Activated T-cell treated with anti-CD3 and anti-CD28 coated beads, Interleukin-2, amount 50 U/mL, for 72 hours (primary cell): ENCODE measurements at regions not wholly inside any gene's neighbourhood (a gene's known extent, or its start where the extent isn't known, plus 50 kb on each side); places are given as distances from the start of the nearest gene placed in this dataset.

Source experiments
- ATAC-seq, 2 donors: fragments of 150-1000 bp; cut with Tn5 transposase; replicated peaks in 1 of 2; 2 replicates each; pipeline ENCODE4 v1.10.0; 2021; ENCODE audit warnings: moderate library complexity in 2 of 2, mild to moderate bottlenecking in 1 of 2
- DNase-seq, 2 donors: peaks; one replicate each; pipeline ENCODE4 v3.0.0; 2021 to 2022; ENCODE audit warnings: mixed read lengths in 1 of 2
- H3K27ac Mint-ChIP-seq: one replicate; pipeline ENCODE4 v1.8.0; 2022; ENCODE audit warnings: mild to moderate bottlenecking, moderate library complexity, mixed read lengths
- H3K27me3 Mint-ChIP-seq: one replicate; pipeline ENCODE4 v1.8.0; 2022; ENCODE audit warnings: low read depth, mixed read lengths
- H3K36me3 Mint-ChIP-seq, 2 donors: one replicate each; pipeline ENCODE4 v1.8.0; 2022; ENCODE audit warnings: mixed read lengths in 2 of 2, mild to moderate bottlenecking in 1 of 2; ENCODE audit not compliant: insufficient read depth in 2 of 2
- H3K4me1 Mint-ChIP-seq: one replicate; pipeline ENCODE4 v1.8.0; 2022; ENCODE audit warnings: low read depth, mixed read lengths
- H3K4me3 Mint-ChIP-seq, 2 donors: one replicate each; pipeline ENCODE4 v1.8.0; 2022; ENCODE audit warnings: mild to moderate bottlenecking in 2 of 2, mixed read lengths in 2 of 2, moderate library complexity in 2 of 2
- H3K9me3 Mint-ChIP-seq, 2 donors: one replicate each; pipeline ENCODE4 v1.8.0; 2022; ENCODE audit warnings: mixed read lengths in 2 of 2

GRCh38 chr2:71940695-71941094, 207.0 kb downstream of the CYP26B1 start:
- DNase-seq (no peak), ATAC-seq (no peak)
- H3K27ac Mint-ChIP-seq, result no peak overlapping the region
- H3K27me3 Mint-ChIP-seq, result no peaks in the 10 kb centered on the region
- no peaks in the 10 kb centered on the region for H3K9me3 Mint-ChIP-seq
- H3K36me3 Mint-ChIP-seq, result no peaks in the 10 kb centered on the region
- H3K4me1 Mint-ChIP-seq, result no peaks in the 10 kb centered on the region
- H3K4me3 Mint-ChIP-seq, result no peak overlapping the region

DNA sequence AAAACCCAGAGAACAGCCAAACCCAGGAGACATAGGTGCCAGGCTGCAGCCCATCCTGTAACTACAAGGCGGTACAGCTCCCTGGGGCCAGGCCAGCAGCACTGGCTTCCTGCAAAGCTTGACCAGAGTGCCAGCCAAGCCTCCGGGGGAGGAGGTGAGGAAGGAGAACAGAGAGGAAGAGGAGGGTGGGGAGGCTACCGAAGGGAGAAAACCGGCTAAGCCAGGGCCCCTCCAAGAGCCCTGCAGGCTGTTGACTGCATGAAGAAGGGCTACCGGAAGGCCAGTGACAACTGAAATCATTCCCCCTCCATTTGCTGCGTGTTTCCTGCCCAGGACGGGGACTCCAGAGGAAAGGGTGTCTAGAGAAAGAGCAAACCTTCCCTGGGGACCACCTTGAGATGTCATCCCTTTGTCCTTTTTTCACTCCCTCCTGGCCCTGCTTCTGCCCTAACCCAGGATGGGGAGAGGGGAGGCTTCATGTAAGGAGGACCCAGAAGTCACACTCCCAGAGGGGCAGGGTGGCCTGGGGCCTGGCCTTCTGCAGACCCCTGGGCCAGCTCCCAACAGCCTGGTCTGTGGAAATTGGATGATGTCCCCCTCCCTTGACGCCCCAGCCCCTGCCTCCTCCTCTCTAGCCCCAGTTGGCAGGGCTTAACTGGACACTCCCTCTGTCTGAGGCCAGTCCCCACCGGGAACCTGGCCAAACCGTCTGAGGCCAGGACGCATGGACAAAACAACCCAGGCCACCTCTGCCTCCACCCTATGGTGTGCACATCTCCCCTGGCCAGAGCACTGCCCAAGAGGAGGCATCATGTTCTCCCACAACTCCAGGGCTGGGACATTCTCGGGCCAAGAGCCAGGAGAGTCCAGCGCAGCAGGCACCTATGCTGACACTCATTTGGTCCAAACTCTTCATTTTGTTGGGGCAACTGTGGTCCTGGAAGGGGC, 207.8 kb downstream of the CYP26B1 start:
- Mint-ChIP-seq H3K9me3 (no peaks in the 10 kb centered on the region), H3K36me3 (no peaks in the 10 kb centered on the region), H3K27me3 (no peaks in the 10 kb centered on the region), H3K27ac (no peak overlapping the region), H3K4me1 (no peaks in the 10 kb centered on the region), H3K4me3 (no peak overlapping the region)
- ATAC-seq, result no peak
- no peak for DNase-seq

GRCh38 chr2:71938659-71939587, 208.7 kb downstream of the CYP26B1 start:
- Mint-ChIP-seq H3K9me3 (no peaks in the 10 kb centered on the region), H3K27ac (no peak overlapping the region), H3K4me1 (no peaks in the 10 kb centered on the region), H3K27me3 (no peaks in the 10 kb centered on the region), H3K36me3 (no peaks in the 10 kb centered on the region), H3K4me3 (no peak overlapping the region)
- ATAC-seq, result no peak
- DNase-seq, result no peak

DNA sequence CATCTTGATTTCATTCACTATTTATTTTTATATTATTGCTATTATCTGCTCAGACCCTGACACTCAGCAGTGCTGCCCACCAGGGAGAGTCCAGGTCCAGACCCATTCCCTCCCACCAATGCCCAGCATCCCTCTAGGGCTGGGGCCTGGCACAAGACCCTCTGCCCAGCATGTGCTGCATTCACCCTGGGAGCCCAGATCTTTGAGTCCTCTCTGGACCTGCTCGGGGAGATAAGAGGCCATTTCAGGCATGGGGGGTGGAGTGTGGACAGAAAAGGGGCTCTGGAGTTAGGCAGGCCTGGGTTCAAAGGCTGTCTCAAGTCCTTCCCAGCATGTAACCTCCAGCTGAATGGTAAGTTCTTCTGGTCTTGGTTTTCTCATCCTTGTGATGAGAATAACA, 209.6 kb downstream of the CYP26B1 start:
- Mint-ChIP-seq H3K27ac (no peak overlapping the region), H3K4me3 (no peak overlapping the region), H3K27me3 (no peaks in the 10 kb centered on the region), H3K4me1 (no peaks in the 10 kb centered on the region), H3K36me3 (no peaks in the 10 kb centered on the region), H3K9me3 (no peaks in the 10 kb centered on the region)
- no peak for DNase-seq
- ATAC-seq, result no peak

GRCh38 chr2:71937396-71937795, 210.3 kb downstream of the CYP26B1 start:
- DNase-seq (no peak), ATAC-seq (no peak)
- Mint-ChIP-seq H3K4me3 (no peak overlapping the region), H3K36me3 (no peaks in the 10 kb centered on the region), H3K27me3 (no peaks in the 10 kb centered on the region), H3K9me3 (no peaks in the 10 kb centered on the region), H3K4me1 (no peaks in the 10 kb centered on the region), H3K27ac (no peak overlapping the region)

GRCh38 chr2:71936076-71937030, 211.3 kb downstream of the CYP26B1 start:
- H3K27ac Mint-ChIP-seq, result no peak overlapping the region
- H3K4me3 Mint-ChIP-seq, result no peak overlapping the region
- H3K9me3 Mint-ChIP-seq, result no peaks in the 10 kb centered on the region
- no peaks in the 10 kb centered on the region for H3K4me1 Mint-ChIP-seq
- ATAC-seq (no peak), DNase-seq (no peak)
- no peaks in the 10 kb centered on the region for H3K27me3 Mint-ChIP-seq
- no peaks in the 10 kb centered on the region for H3K36me3 Mint-ChIP-seq

- ATAC-seq, result no peak
- Mint-ChIP-seq H3K4me1 (no peaks in the 10 kb centered on the region), H3K27me3 (no peaks in the 10 kb centered on the region), H3K36me3 (no peaks in the 10 kb centered on the region), H3K9me3 (no peaks in the 10 kb centered on the region), H3K4me3 (no peak overlapping the region), H3K27ac (no peak overlapping the region)
- no peak for DNase-seq
Measured at GRCh38 chr2:71935262-71935848, 212.3 kb downstream of the CYP26B1 start.

GRCh38 chr2:71934595-71935261, 212.9 kb downstream of the CYP26B1 start:
- Mint-ChIP-seq H3K4me3 (no peak overlapping the region), H3K27ac (no peak overlapping the region), H3K27me3 (no peaks in the 10 kb centered on the region), H3K9me3 (no peaks in the 10 kb centered on the region), H3K4me1 (no peaks in the 10 kb centered on the region), H3K36me3 (no peaks in the 10 kb centered on the region)
- DNase-seq (no peak), ATAC-seq (no peak)

GRCh38 chr2:71934320-71934593, 213.4 kb downstream of the CYP26B1 start:
- ATAC-seq (no peak), DNase-seq (no peak)
- no peaks in the 10 kb centered on the region for H3K9me3 Mint-ChIP-seq
- H3K27ac Mint-ChIP-seq, result no peak overlapping the region
- H3K36me3 Mint-ChIP-seq, result no peaks in the 10 kb centered on the region
- H3K4me3 Mint-ChIP-seq, result no peak overlapping the region
- no peaks in the 10 kb centered on the region for H3K4me1 Mint-ChIP-seq
- H3K27me3 Mint-ChIP-seq, result no peaks in the 10 kb centered on the region

- Mint-ChIP-seq H3K27me3 (no peaks in the 10 kb centered on the region), H3K27ac (no peak overlapping the region), H3K4me3 (no peak overlapping the region), H3K4me1 (no peaks in the 10 kb centered on the region), H3K36me3 (no peaks in the 10 kb centered on the region), H3K9me3 (no peaks in the 10 kb centered on the region)
- no peak for DNase-seq
- ATAC-seq, result no peak
Measured at GRCh38 chr2:71933467-71934319, 214.0 kb downstream of the CYP26B1 start.

DNA sequence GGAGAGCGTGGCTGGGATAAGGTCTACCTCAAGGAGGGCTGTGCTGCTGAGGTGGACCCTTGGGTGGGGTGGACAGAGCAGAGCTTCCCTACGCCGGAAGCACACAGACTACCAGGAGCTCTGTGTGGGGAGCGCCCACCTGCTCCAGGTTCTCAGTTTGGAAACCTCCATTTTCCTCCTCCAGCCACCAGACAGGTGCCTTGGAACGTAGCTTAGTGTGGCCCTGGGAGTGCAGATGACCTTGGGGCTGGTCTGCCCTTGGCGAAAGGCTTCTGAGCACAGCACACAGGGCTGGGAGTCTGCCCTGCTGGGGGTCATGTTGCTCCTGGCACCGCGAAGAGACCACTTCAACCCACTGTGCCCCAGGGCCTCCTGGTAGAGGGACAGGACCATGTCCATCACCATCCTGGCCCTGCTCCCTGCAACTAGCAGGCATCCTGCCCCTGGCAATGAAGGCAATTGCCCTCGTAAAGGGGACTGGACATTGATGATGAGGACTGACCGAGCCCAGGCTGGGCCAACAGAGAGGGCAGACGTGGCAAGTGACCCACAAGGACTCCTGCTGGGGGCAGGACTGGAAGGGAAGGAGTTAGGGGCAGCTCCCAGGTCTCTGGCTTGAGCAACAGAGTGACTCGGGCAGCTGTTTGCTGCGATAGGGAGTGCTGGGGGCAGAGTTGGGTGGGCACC, 214.7 kb downstream of the CYP26B1 start:
- Mint-ChIP-seq H3K27ac (no peak overlapping the region), H3K9me3 (no peaks in the 10 kb centered on the region), H3K4me3 (no peak overlapping the region), H3K4me1 (no peaks in the 10 kb centered on the region), H3K36me3 (no peaks in the 10 kb centered on the region), H3K27me3 (no peaks in the 10 kb centered on the region)
- no peak for DNase-seq
- no peak for ATAC-seq
